SU-DHL-6 (cell line): ENCODE measurements at regions not wholly inside any gene's neighbourhood (a gene's known extent, or its start where the extent isn't known, plus 50 kb on each side); places are given as distances from the start of the nearest gene placed in this dataset.

ENCODE experiments used
- CTCF ChIP-seq: fragments of 200-600 bp; sonication (generic); IDR thresholded peaks from one replicate; pipeline ENCODE4 v1.5.1; 2017; ENCODE audit warnings: antibody characterized with exemption, mild to moderate bottlenecking, low read length, moderate library complexity; ENCODE audit not compliant: insufficient read depth, poor library complexity, severe bottlenecking
- EZH2phosphoT487 ChIP-seq: fragments of 200-600 bp; sonication (generic), shearing (Covaris generic); conservative IDR thresholded peaks from 2 replicates; pipeline ENCODE4 v1.6.1; 2018; ENCODE audit warnings: mild to moderate bottlenecking, antibody characterized with exemption, low read length, moderate library complexity, mixed read lengths

GRCh38 chr3:193832833-193833413, 239.9 kb downstream of the OPA1 start:
- TF ChIP-seq CTCF (no peak), EZH2phosphoT487 (no peak)
